Spleen (tissue), 11 donors: ENCODE measurements at regions not wholly inside any gene's neighbourhood (a gene's known extent, or its start where the extent isn't known, plus 50 kb on each side); places are given as distances from the start of the nearest gene placed in this dataset.

Source experiments
- DNase-seq: peaks from one replicate; pipeline ENCODE4 v3.0.0-alpha.2; 2020
- H3K27ac ChIP-seq, 8 donors: fragments of 200-600 bp; sonication (generic) in 7 of 8; 1 replicate in 4 of 8; 2 replicates in 4 of 8; pipeline versions ENCODE4 v1.5.0 to v1.8.0; 2016 to 2021; ENCODE audit warnings: inconsistent platforms in 4 of 8, mild to moderate bottlenecking in 4 of 8, moderate library complexity in 1 of 8
- H3K27me3 ChIP-seq, 7 donors: fragments of 200-600 bp; sonication (generic) in 6 of 7; replicated peaks in 1 of 7; 1 replicate in 4 of 7; 2 replicates in 3 of 7; pipeline versions ENCODE4 v1.5.0 to v1.8.0; 2016 to 2021; ENCODE audit warnings: inconsistent platforms in 3 of 7, mild to moderate bottlenecking in 1 of 7
- H3K36me3 ChIP-seq, 6 donors: fragments of 200-600 bp; sonication (generic) in 5 of 6; 1 replicate in 4 of 6; 2 replicates in 2 of 6; pipeline versions ENCODE4 v1.5.0 to v1.8.0; 2016 to 2021; ENCODE audit warnings: inconsistent platforms in 2 of 6
- H3K4me1 ChIP-seq, 6 donors: fragments of 200-600 bp; sonication (generic) in 5 of 6; 1 replicate in 3 of 6; 2 replicates in 3 of 6; pipeline versions ENCODE4 v1.5.0 to v1.8.0; 2016 to 2021; ENCODE audit warnings: inconsistent platforms in 3 of 6
- H3K4me3 ChIP-seq, 8 donors: fragments of 200-600 bp; sonication (generic) in 7 of 8; 1 replicate in 4 of 8; 2 replicates in 4 of 8; pipeline versions ENCODE4 v1.5.0 to v1.8.0; 2016 to 2021; ENCODE audit warnings: inconsistent platforms in 4 of 8, mild to moderate bottlenecking in 4 of 8, moderate library complexity in 2 of 8
- H3K9me3 ChIP-seq, 8 donors: fragments of 200-600 bp; sonication (generic) in 7 of 8; 1 replicate in 4 of 8; 2 replicates in 4 of 8; pipeline versions ENCODE4 v1.5.0 to v1.8.0; 2016 to 2021; ENCODE audit warnings: inconsistent platforms in 4 of 8
- CTCF ChIP-seq, 11 experiments: fragments of 200-600 bp in 7 of 11; fragments of 450-650 bp in 4 of 11; sonication (generic) in 4 of 11; IDR thresholded peaks in 8 of 11; conservative IDR thresholded peaks in 3 of 11; 1 replicate in 7 of 11; 2 replicates in 4 of 11; pipeline versions ENCODE4 v1.4.0 to v1.8.0; 2016 to 2021; ENCODE audit warnings: antibody characterized with exemption in 11 of 11, inconsistent platforms in 4 of 11, mild to moderate bottlenecking in 1 of 11
- POLR2A ChIP-seq, 3 donors: fragments of 450-650 bp; IDR thresholded peaks; one replicate each; pipeline ENCODE4 v1.5.1; 2017; ENCODE audit warnings: antibody characterized with exemption in 3 of 3, mild to moderate bottlenecking in 1 of 3
- POLR2AphosphoS5 ChIP-seq, 3 donors: sonication (generic); formaldehyde crosslinking; IDR thresholded peaks; one replicate each; pipeline ENCODE4 v1.5.1; 2017; ENCODE audit warnings: antibody characterized with exemption in 3 of 3
- WGBS, 5 donors: extraction: QIAGEN DNeasy Blood & Tissue Kit in 3 of 5; methylation state at CpG; one replicate each; pipeline versions ENCODE4 v1.1.5 to v1.1.7; 2013 to 2018; 5-methylcytosine and 5-hydroxymethylcytosine counted together
- intact Hi-C: fragments of 100-400 bp; cut with DNase I; formaldehyde crosslinking; loops from one replicate; pipeline ENCODE4 v1.15.0; 2023; ENCODE audit warnings: low total_unique reads
- donor health status: healthy with polysubstance abuse.
- donor health status: DM: no; HTN: no; CAD: no; lungs with moderate emphysema.
- donor health status: DM: no; HTN: no; CAD: no.
- donor health status: Bipolar disorder and iron deficiency.
- donor health status: healthy.
- donor health status: DM: no; HTN: no; CAD: no.
- donor health status: DM: yes; HTN: yes; CAD: no.

GRCh38 chr16:79318143-79318899 lies 282.2 kb downstream of the MAF start:
- no peak for DNase-seq
- H3K4me3 ChIP-seq = no peak overlapping the region
- WGBS, 5 donors = 88 to 92% (median 91%) methylated on average over 4 of the region's 4 CpGs
- intact Hi-C loops = no loop called here
- peaks cover 0 to 30% (median 0%) of the 10 kb centered on the region in 7 donors for H3K27me3 ChIP-seq
- no peaks in the 10 kb centered on the region for H3K9me3 ChIP-seq
- H3K27ac ChIP-seq = no peak overlapping the region
- H3K4me1 ChIP-seq = peaks cover 0 to 9% (median 0%) of the 10 kb centered on the region in 6 donors
- H3K36me3 ChIP-seq = no peaks in the 10 kb centered on the region
- TF ChIP-seq POLR2A (IDR thresholded peaks at IDR 0.05) = no peak
- TF ChIP-seq CTCF (IDR thresholded peaks at IDR 0.05 in 8 of 11, conservative IDR thresholded peaks at IDR 0.05 in 3 of 11) = no peak
- no peak for TF ChIP-seq POLR2AphosphoS5 (IDR thresholded peaks at IDR 0.05)

- Histone ChIP-seq H3K27me3 (peaks cover 0 to 30% (median 0%) of the 10 kb centered on the region in 7 donors), H3K27ac (no peak overlapping the region), H3K4me3 (no peak overlapping the region), H3K36me3 (no peaks in the 10 kb centered on the region), H3K4me1 (peaks cover 0 to 9% (median 0%) of the 10 kb centered on the region in 6 donors), H3K9me3 (no peaks in the 10 kb centered on the region)
- DNase-seq = no peak
- TF ChIP-seq POLR2A (IDR thresholded peaks at IDR 0.05) (no peak), CTCF (IDR thresholded peaks at IDR 0.05 in 8 of 11, conservative IDR thresholded peaks at IDR 0.05 in 3 of 11) (no peak), POLR2AphosphoS5 (IDR thresholded peaks at IDR 0.05) (no peak)
- intact Hi-C loops = no loop called here
- WGBS, 5 donors = 66 to 79% (median 72%) methylated on average over 2 of the region's 2 CpGs
These were observed 283.0 kb downstream of the MAF start for GRCh38 chr16:79317521-79317920.

- H3K27ac ChIP-seq = no peak overlapping the region
- H3K36me3 ChIP-seq = no peaks in the 10 kb centered on the region
- intact Hi-C loops = no loop called here
- H3K27me3 ChIP-seq = peaks cover 0 to 25% (median 0%) of the 10 kb centered on the region in 7 donors
- DNase-seq = no peak
- no peak overlapping the region for H3K4me3 ChIP-seq
- H3K4me1 ChIP-seq = peaks cover 0 to 9% (median 0%) of the 10 kb centered on the region in 6 donors
- TF ChIP-seq POLR2AphosphoS5 (IDR thresholded peaks at IDR 0.05) (no peak), POLR2A (IDR thresholded peaks at IDR 0.05) (no peak), CTCF (IDR thresholded peaks at IDR 0.05 in 8 of 11, conservative IDR thresholded peaks at IDR 0.05 in 3 of 11) (no peak)
- H3K9me3 ChIP-seq = no peaks in the 10 kb centered on the region
These were observed 283.5 kb downstream of the MAF start for GRCh38 chr16:79317026-79317425.

GRCh38 chr16:79316004-79316458 lies 284.5 kb downstream of the MAF start:
- H3K27ac ChIP-seq = no peak overlapping the region

More at GRCh38 chr16:79316004-79316458, 284.5 kb downstream of the MAF start:
- TF ChIP-seq POLR2A (IDR thresholded peaks at IDR 0.05) (no peak), POLR2AphosphoS5 (IDR thresholded peaks at IDR 0.05) (no peak), CTCF (IDR thresholded peaks at IDR 0.05 in 8 of 11, conservative IDR thresholded peaks at IDR 0.05 in 3 of 11) (no peak)
- no peak overlapping the region for H3K4me3 ChIP-seq
- intact Hi-C loops = no loop called here
- no peaks in the 10 kb centered on the region for H3K9me3 ChIP-seq
- H3K4me1 ChIP-seq = peaks cover 0 to 9% (median 0%) of the 10 kb centered on the region in 6 donors
- no peaks in the 10 kb centered on the region for H3K36me3 ChIP-seq
- H3K27me3 ChIP-seq = peaks cover 0 to 24% (median 0%) of the 10 kb centered on the region in 7 donors
- DNase-seq = no peak
- 62 to 75% (median 72%) methylated on average over 8 of the region's 8 CpGs for WGBS, 5 donors
